Left kidney (tissue), 1 donor: ENCODE measurements at regions not wholly inside any gene's neighbourhood (a gene's known extent, or its start where the extent isn't known, plus 50 kb on each side); places are given as distances from the start of the nearest gene placed in this dataset.
"Not testable (repeated sequence)": the region's sequence is repeated elsewhere in the genome, so short reads cannot be mapped to it uniquely, and the experiment has no call there.

Experiments used
- DNase-seq: peaks from one replicate; pipeline ENCODE4 v3.0.0-alpha.2; 2013

GRCh38 chr4:151845551-151845950 is 84.7 kb upstream of the GATB start:
- DNase-seq, result not testable (repeated sequence)

GRCh38 chr4:151842430-151843079 is 81.7 kb upstream of the GATB start:
- no peak for DNase-seq

- no peak for DNase-seq
Observed at GRCh38 chr4:151841107-151841506, 80.3 kb upstream of the GATB start.

- no peak for DNase-seq
Observed at GRCh38 chr4:151835467-151835866, 74.7 kb upstream of the GATB start.

- no peak for DNase-seq
Observed at GRCh38 chr4:151833174-151833573, 72.4 kb upstream of the GATB start.

- no peak for DNase-seq
Observed at GRCh38 chr4:151831526-151831925, 70.7 kb upstream of the GATB start.

GRCh38 chr4:151830168-151830567 is 69.4 kb upstream of the GATB start:
- no peak for DNase-seq

- no peak for DNase-seq
Observed at GRCh38 chr4:151829309-151829708, 68.5 kb upstream of the GATB start.

- no peak for DNase-seq
Observed at GRCh38 chr4:151824656-151825055, 63.8 kb upstream of the GATB start.

GRCh38 chr4:151822331-151822730 is 61.5 kb upstream of the GATB start:
- DNase-seq, result no peak

GRCh38 chr4:151820004-151820403 is 59.2 kb upstream of the GATB start:
- no peak for DNase-seq

GRCh38 chr4:151811403-151811802 is 50.6 kb upstream of the GATB start:
- DNase-seq, result no peak
